ENCODE measurements at regions not wholly inside any gene's neighbourhood (a gene's known extent, or its start where the extent isn't known, plus 50 kb on each side); places are given as distances from the start of the nearest gene placed in this dataset.

DNA sequence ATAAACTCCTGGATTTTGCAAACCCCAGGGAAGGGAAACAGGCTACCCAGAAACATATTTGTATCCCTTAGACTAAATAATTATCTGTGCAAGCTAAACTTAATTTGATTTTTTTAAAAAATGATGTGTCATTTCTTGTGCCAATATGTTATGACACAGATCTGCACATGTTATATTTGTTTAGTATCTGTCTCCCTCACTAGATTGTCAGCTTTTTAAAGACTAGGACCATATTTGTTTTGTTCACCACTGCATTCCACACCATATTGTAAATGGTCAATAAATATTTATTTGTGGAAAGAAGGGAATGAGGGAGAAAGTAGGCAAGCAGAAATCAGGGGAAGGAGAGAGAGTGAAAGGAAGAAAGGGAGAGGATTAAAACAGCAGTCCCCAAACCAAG, 143.3 kb upstream of the TNPO1 start:
- TF ChIP-seq EZH2 (IDR thresholded peaks at IDR 0.05) (no peak), EZH2phosphoT487 (IDR thresholded peaks at IDR 0.05) (no peak)
- TF ChIP-seq, protein P1, sequence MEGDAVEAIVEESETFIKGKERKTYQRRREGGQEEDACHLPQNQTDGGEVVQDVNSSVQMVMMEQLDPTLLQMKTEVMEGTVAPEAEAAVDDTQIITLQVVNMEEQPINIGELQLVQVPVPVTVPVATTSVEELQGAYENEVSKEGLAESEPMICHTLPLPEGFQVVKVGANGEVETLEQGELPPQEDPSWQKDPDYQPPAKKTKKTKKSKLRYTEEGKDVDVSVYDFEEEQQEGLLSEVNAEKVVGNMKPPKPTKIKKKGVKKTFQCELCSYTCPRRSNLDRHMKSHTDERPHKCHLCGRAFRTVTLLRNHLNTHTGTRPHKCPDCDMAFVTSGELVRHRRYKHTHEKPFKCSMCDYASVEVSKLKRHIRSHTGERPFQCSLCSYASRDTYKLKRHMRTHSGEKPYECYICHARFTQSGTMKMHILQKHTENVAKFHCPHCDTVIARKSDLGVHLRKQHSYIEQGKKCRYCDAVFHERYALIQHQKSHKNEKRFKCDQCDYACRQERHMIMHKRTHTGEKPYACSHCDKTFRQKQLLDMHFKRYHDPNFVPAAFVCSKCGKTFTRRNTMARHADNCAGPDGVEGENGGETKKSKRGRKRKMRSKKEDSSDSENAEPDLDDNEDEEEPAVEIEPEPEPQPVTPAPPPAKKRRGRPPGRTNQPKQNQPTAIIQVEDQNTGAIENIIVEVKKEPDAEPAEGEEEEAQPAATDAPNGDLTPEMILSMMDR (IDR thresholded peaks at IDR 0.05): no peak
- H3F3A ChIP-seq (ENCODE audit: low read depth): no peaks in the 10 kb centered on the region
- Mint-ChIP-seq H3K27ac (no peak overlapping the region), H3K27me3 (ENCODE audit: insufficient read depth, low read depth) (peaks cover 8% of the 10 kb centered on the region), H3K36me3 (no peaks in the 10 kb centered on the region), H3K9me3 (peaks cover 25% of the 10 kb centered on the region), H3K4me1 (no peaks in the 10 kb centered on the region), H3K4me3 (no peak overlapping the region)
- no peaks in the 10 kb centered on the region for H4K20me1 ChIP-seq (ENCODE audit: low read depth)
- no peak overlapping the region for H3K27ac ChIP-seq
- H3K79me2 ChIP-seq (ENCODE audit: low read depth): no peaks in the 10 kb centered on the region
- no peak overlapping the region for H3K4me3 ChIP-seq
- no peaks in the 10 kb centered on the region for H3K9me3 ChIP-seq (ENCODE audit: low read depth)
- H3K4me1 ChIP-seq: no peaks in the 10 kb centered on the region
- no peak for DNase-seq (ENCODE audit: low spot score)
- no peak overlapping the region for H3K4me2 ChIP-seq
- no peaks in the 10 kb centered on the region for H3K27me3 ChIP-seq
- no peak overlapping the region for H2AFZ ChIP-seq (replicated peaks)
- no peak overlapping the region for H3K9ac ChIP-seq
- H3K36me3 ChIP-seq: no peaks in the 10 kb centered on the region

DNA sequence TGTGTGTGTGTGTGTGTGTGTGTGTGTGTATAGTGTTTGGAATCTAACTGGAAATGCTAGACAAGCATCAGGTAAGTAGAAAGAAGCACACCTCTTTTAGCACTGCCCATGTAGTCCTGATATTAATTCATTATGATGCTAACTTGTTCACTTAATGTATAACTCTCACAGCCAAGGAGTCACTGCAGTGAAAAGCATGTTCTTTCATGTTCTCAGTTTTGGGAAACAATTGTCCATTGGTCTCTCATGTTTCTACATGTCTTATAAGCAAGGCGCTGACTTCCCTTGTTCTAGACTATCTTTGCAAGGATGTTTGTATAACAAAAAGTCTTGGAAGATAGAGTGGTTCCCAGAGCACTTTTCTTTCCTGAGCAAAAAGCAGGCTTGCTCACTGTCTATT, 148.8 kb upstream of the TNPO1 start:
- Mint-ChIP-seq H3K4me3 (no peak overlapping the region), H3K9me3 (peaks cover 2% of the 10 kb centered on the region), H3K27ac (no peak overlapping the region), H3K4me1 (peaks cover 21% of the 10 kb centered on the region), H3K36me3 (no peaks in the 10 kb centered on the region), H3K27me3 (ENCODE audit: insufficient read depth, low read depth) (peaks cover 4% of the 10 kb centered on the region)
- Histone ChIP-seq H3K4me3 (no peak overlapping the region), H2AFZ (replicated peaks) (no peak overlapping the region), H3K4me2 (no peak overlapping the region), H3K9ac (no peak overlapping the region), H3K27me3 (no peaks in the 10 kb centered on the region), H3K36me3 (no peaks in the 10 kb centered on the region), H3K4me1 (peaks cover 8% of the 10 kb centered on the region), H4K20me1 (ENCODE audit: low read depth) (no peaks in the 10 kb centered on the region), H3K79me2 (ENCODE audit: low read depth) (no peaks in the 10 kb centered on the region), H3K27ac (no peak overlapping the region), H3F3A (ENCODE audit: low read depth) (no peaks in the 10 kb centered on the region), H3K9me3 (ENCODE audit: low read depth) (no peaks in the 10 kb centered on the region)
- TF ChIP-seq EZH2phosphoT487 (IDR thresholded peaks at IDR 0.05) (no peak), EZH2 (IDR thresholded peaks at IDR 0.05) (no peak)
- TF ChIP-seq, protein P1 (IDR thresholded peaks at IDR 0.05): no peak
- DNase-seq (ENCODE audit: low spot score): no peak

DNA sequence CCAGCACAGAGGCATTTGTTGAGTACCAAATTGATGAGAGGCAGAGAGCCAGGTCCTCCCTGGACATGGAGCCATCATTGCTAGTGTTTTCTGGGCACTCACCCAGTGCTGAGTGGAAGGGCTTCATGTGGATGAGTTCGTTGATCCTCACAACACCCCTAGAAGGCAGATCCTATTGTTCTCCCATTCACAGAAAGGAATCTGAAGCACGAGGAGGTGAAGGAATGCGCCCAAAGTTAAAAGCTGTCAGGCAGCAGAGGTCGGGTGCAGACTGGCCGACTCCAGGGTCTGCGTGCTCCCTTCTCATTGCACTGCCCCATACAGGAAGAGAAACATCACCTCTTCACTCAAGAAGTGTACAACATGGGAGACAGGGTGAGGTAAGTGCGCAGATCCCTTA, 153.5 kb upstream of the TNPO1 start:
- no peak overlapping the region for H3K4me3 Mint-ChIP-seq
- Histone ChIP-seq H3K4me3 (no peak overlapping the region), H3K27ac (no peak overlapping the region), H3K79me2 (ENCODE audit: low read depth) (no peaks in the 10 kb centered on the region), H3K36me3 (no peaks in the 10 kb centered on the region), H3K27me3 (no peaks in the 10 kb centered on the region), H3K4me2 (peak overlapping the region; percentile 9), H3F3A (ENCODE audit: low read depth) (no peaks in the 10 kb centered on the region), H4K20me1 (ENCODE audit: low read depth) (no peaks in the 10 kb centered on the region), H3K9ac (no peak overlapping the region), H3K4me1 (peaks cover 16% of the 10 kb centered on the region), H2AFZ (replicated peaks) (no peak overlapping the region), H3K9me3 (ENCODE audit: low read depth) (no peaks in the 10 kb centered on the region)
- peaks cover 4% of the 10 kb centered on the region for H3K27me3 Mint-ChIP-seq (ENCODE audit: insufficient read depth, low read depth)
- no peaks in the 10 kb centered on the region for H3K36me3 Mint-ChIP-seq
- H3K4me1 Mint-ChIP-seq: peaks cover 32% of the 10 kb centered on the region
- TF ChIP-seq, protein P1 (IDR thresholded peaks at IDR 0.05): no peak
- TF ChIP-seq EZH2 (IDR thresholded peaks at IDR 0.05): no peak
- TF ChIP-seq EZH2phosphoT487 (IDR thresholded peaks at IDR 0.05): no peak
- no peak overlapping the region for H3K27ac Mint-ChIP-seq
- H3K9me3 Mint-ChIP-seq: peaks cover 3% of the 10 kb centered on the region
- DNase-seq (ENCODE audit: low spot score): peak; percentile 50
